ENCODE measurements at regions not wholly inside any gene's neighbourhood (a gene's known extent, or its start where the extent isn't known, plus 50 kb on each side); places are given as distances from the start of the nearest gene placed in this dataset.
A peak's percentile ranks its signal among the peaks of the same experiment; 100 is the strongest.

DNA sequence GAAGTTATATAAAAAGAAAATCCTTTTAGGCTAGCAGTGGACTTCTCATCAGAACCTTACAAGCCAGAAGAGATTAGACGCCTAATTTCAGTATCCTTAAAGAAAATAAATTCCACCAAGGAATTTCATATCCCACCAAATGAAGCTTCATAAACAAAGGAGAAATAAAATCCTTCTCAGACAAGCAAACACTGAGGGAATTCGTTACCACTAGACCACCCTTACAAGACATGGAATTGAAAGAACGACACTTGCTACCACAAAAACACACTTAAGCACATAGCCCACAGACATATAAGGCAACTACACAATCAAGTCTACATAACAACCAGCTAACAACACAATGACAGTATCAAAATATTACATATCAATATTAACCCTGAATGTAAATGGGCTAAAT is 299.2 kb downstream of the TOX3 start:
- H3K4me1 ChIP-seq (ENCODE audit: control insufficient read depth in 2 of 2, insufficient read depth in 1 of 2, low read depth in 1 of 2, low read length in 2 of 2) = peaks cover 0 to 2% of the 10 kb centered on the region in 2 donors
- H3K9me3 ChIP-seq (replicated peaks in 1 of 2; ENCODE audit: control insufficient read depth in 2 of 2, insufficient read depth in 1 of 2, low read depth in 1 of 2, low read length in 2 of 2) = peaks cover 4 to 12% of the 10 kb centered on the region in 2 donors
- DNase-seq (ENCODE audit: low spot score) = no peak
- H2BK15ac ChIP-seq (ENCODE audit: low read length) = no peak overlapping the region
- no peak overlapping the region for H3K4ac ChIP-seq (ENCODE audit: low read length)
- no CpG with 5 or more reads among the region's 3 CpGs for WGBS, 2 donors (ENCODE audit: extremely low coverage in 2 of 2, insufficient read length in 2 of 2, insufficient replicate concordance in 1 of 2)
- no peaks in the 10 kb centered on the region for H3K27me3 ChIP-seq (ENCODE audit: control insufficient read depth in 3 of 3, insufficient read depth in 3 of 3, low read depth in 1 of 3, low read length in 3 of 3)
- no peak overlapping the region for H3K23ac ChIP-seq (ENCODE audit: low read depth, low read length, poor library complexity)
- H4K91ac ChIP-seq (ENCODE audit: low read depth, low read length, poor library complexity) = no peak overlapping the region
- H3K36me3 ChIP-seq (replicated peaks in 1 of 2; ENCODE audit: control insufficient read depth in 2 of 2, insufficient read depth in 2 of 2, low read length in 2 of 2) = no peaks in the 10 kb centered on the region
- no peak overlapping the region for H3K18ac ChIP-seq (ENCODE audit: low read length)
- no peak overlapping the region for H2AFZ ChIP-seq (ENCODE audit: low read length)
- no peak overlapping the region for H3K27ac ChIP-seq (replicated peaks; ENCODE audit: low read length)
- H3K14ac ChIP-seq (ENCODE audit: low read length) = no peak overlapping the region
- no peak overlapping the region for H3K4me3 ChIP-seq (ENCODE audit: low read length in 2 of 2)
- H2BK120ac ChIP-seq (ENCODE audit: low read depth, low read length) = no peak overlapping the region
- H3K79me1 ChIP-seq (ENCODE audit: low read depth, low read length) = no peaks in the 10 kb centered on the region
- H2AK5ac ChIP-seq (ENCODE audit: low read depth, low read length) = no peak overlapping the region
- no peak overlapping the region for H4K8ac ChIP-seq (ENCODE audit: low read depth, low read length)
- H3K4me2 ChIP-seq (ENCODE audit: insufficient read depth, low read length, poor library complexity, severe bottlenecking) = no peak overlapping the region
- H3K9ac ChIP-seq (ENCODE audit: low read depth, low read length, poor library complexity) = no peak overlapping the region
- H2BK5ac ChIP-seq (ENCODE audit: low read length) = no peak overlapping the region
- H2BK12ac ChIP-seq (ENCODE audit: low read length) = no peak overlapping the region

DNA sequence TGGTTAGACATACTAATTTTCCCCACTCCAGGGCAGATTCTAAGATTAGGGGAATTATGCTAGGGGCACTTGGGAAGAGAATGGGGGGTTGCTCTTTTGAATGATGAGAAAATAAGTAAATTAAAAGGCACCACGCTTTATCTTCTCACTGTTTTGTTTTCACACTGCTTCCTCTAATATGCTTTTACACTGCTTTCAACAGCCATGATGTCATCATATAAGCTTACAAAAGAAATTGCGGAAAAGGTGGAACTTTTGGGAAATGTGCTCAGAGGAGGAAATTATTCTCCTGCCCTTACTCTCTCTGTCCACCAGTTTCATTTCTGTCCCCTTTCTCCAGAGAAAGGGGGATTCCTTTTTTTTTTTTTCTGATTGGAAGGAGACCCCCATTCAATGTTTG is 308.2 kb downstream of the TOX3 start:
- Histone ChIP-seq H3K79me1 (ENCODE audit: low read depth, low read length) (no peaks in the 10 kb centered on the region), H3K36me3 (replicated peaks in 1 of 2; ENCODE audit: control insufficient read depth in 2 of 2, insufficient read depth in 2 of 2, low read length in 2 of 2) (no peaks in the 10 kb centered on the region), H2AFZ (ENCODE audit: low read length) (peak overlapping the region; percentile 12), H3K23ac (ENCODE audit: low read depth, low read length, poor library complexity) (no peak overlapping the region), H4K8ac (ENCODE audit: low read depth, low read length) (no peak overlapping the region), H2AK5ac (ENCODE audit: low read depth, low read length) (no peak overlapping the region), H3K18ac (ENCODE audit: low read length) (no peak overlapping the region), H3K4me1 (ENCODE audit: control insufficient read depth in 2 of 2, insufficient read depth in 1 of 2, low read depth in 1 of 2, low read length in 2 of 2) (peaks cover 0 to 1% of the 10 kb centered on the region in 2 donors), H3K27me3 (ENCODE audit: control insufficient read depth in 3 of 3, insufficient read depth in 3 of 3, low read depth in 1 of 3, low read length in 3 of 3) (no peaks in the 10 kb centered on the region), H3K4me2 (ENCODE audit: insufficient read depth, low read length, poor library complexity, severe bottlenecking) (no peak overlapping the region), H3K4ac (ENCODE audit: low read length) (no peak overlapping the region), H3K14ac (ENCODE audit: low read length) (no peak overlapping the region), H3K9me3 (replicated peaks in 1 of 2; ENCODE audit: control insufficient read depth in 2 of 2, insufficient read depth in 1 of 2, low read depth in 1 of 2, low read length in 2 of 2) (peaks cover 0 to 3% of the 10 kb centered on the region in 2 donors), H3K27ac (replicated peaks; ENCODE audit: low read length) (no peak overlapping the region), H3K4me3 (ENCODE audit: low read length in 2 of 2) (no peak overlapping the region), H4K91ac (ENCODE audit: low read depth, low read length, poor library complexity) (no peak overlapping the region), H3K9ac (ENCODE audit: low read depth, low read length, poor library complexity) (no peak overlapping the region), H2BK12ac (ENCODE audit: low read length) (no peak overlapping the region), H2BK5ac (ENCODE audit: low read length) (no peak overlapping the region), H2BK15ac (ENCODE audit: low read length) (no peak overlapping the region), H2BK120ac (ENCODE audit: low read depth, low read length) (no peak overlapping the region)
- DNase-seq (ENCODE audit: low spot score) = no peak
- no CpG with 5 or more reads among the region's 2 CpGs for WGBS, 2 donors (ENCODE audit: extremely low coverage in 2 of 2, insufficient read length in 2 of 2, insufficient replicate concordance in 1 of 2)

DNA sequence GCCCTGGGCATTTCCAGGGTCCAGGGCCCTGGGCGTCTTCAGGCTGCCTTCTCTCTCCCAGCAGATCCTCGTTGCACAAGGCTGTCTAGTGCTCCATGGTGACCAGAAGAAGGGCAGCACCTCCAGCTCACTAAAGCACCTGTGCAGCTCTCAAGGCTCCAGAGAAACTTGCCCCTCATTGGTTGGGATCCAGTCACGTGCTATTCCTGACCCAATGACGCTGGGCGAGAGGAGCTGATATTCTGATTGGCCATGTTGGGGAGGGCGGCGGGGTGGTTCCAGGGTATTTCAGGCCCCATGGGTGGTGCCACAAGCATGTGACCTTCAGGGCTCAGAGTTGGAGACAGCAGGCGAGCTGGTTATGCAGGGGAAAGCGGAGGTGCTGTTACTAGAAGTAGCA is 309.1 kb downstream of the TOX3 start:
- Histone ChIP-seq H3K79me1 (ENCODE audit: low read depth, low read length) (no peaks in the 10 kb centered on the region), H3K36me3 (replicated peaks in 1 of 2; ENCODE audit: control insufficient read depth in 2 of 2, insufficient read depth in 2 of 2, low read length in 2 of 2) (no peaks in the 10 kb centered on the region), H3K9ac (ENCODE audit: low read depth, low read length, poor library complexity) (no peak overlapping the region), H2AFZ (ENCODE audit: low read length) (no peak overlapping the region), H4K91ac (ENCODE audit: low read depth, low read length, poor library complexity) (no peak overlapping the region), H3K14ac (ENCODE audit: low read length) (peak overlapping the region; percentile 21), H3K4ac (ENCODE audit: low read length) (no peak overlapping the region), H2BK15ac (ENCODE audit: low read length) (peak overlapping the region; percentile 2), H3K9me3 (replicated peaks in 1 of 2; ENCODE audit: control insufficient read depth in 2 of 2, insufficient read depth in 1 of 2, low read depth in 1 of 2, low read length in 2 of 2) (peaks cover 0 to 3% of the 10 kb centered on the region in 2 donors), H3K18ac (ENCODE audit: low read length) (peak overlapping the region; percentile 11), H3K27me3 (ENCODE audit: control insufficient read depth in 3 of 3, insufficient read depth in 3 of 3, low read depth in 1 of 3, low read length in 3 of 3) (no peaks in the 10 kb centered on the region), H2AK5ac (ENCODE audit: low read depth, low read length) (peak overlapping the region; percentile 42), H3K27ac (replicated peaks; ENCODE audit: low read length) (no peak overlapping the region), H2BK5ac (ENCODE audit: low read length) (no peak overlapping the region), H2BK12ac (ENCODE audit: low read length) (no peak overlapping the region), H3K23ac (ENCODE audit: low read depth, low read length, poor library complexity) (no peak overlapping the region), H3K4me1 (ENCODE audit: control insufficient read depth in 2 of 2, insufficient read depth in 1 of 2, low read depth in 1 of 2, low read length in 2 of 2) (peaks cover 0 to 3% of the 10 kb centered on the region in 2 donors), H2BK120ac (ENCODE audit: low read depth, low read length) (no peak overlapping the region), H3K4me2 (ENCODE audit: insufficient read depth, low read length, poor library complexity, severe bottlenecking) (no peak overlapping the region), H4K8ac (ENCODE audit: low read depth, low read length) (no peak overlapping the region), H3K4me3 (ENCODE audit: low read length in 2 of 2) (no peak overlapping the region)
- WGBS, 2 donors (ENCODE audit: extremely low coverage in 2 of 2, insufficient read length in 2 of 2, insufficient replicate concordance in 1 of 2) = no CpG with 5 or more reads among the region's 9 CpGs
- DNase-seq (ENCODE audit: low spot score) = no peak

GRCh38 chr16:52235186-52235585 is 311.8 kb downstream of the TOX3 start:
- Histone ChIP-seq H3K18ac (ENCODE audit: low read length) (no peak overlapping the region), H3K4me2 (ENCODE audit: insufficient read depth, low read length, poor library complexity, severe bottlenecking) (no peak overlapping the region), H3K27me3 (ENCODE audit: control insufficient read depth in 3 of 3, insufficient read depth in 3 of 3, low read depth in 1 of 3, low read length in 3 of 3) (no peaks in the 10 kb centered on the region), H3K36me3 (replicated peaks in 1 of 2; ENCODE audit: control insufficient read depth in 2 of 2, insufficient read depth in 2 of 2, low read length in 2 of 2) (no peaks in the 10 kb centered on the region), H4K91ac (ENCODE audit: low read depth, low read length, poor library complexity) (no peak overlapping the region), H3K23ac (ENCODE audit: low read depth, low read length, poor library complexity) (no peak overlapping the region), H2AK5ac (ENCODE audit: low read depth, low read length) (no peak overlapping the region), H3K9me3 (replicated peaks in 1 of 2; ENCODE audit: control insufficient read depth in 2 of 2, insufficient read depth in 1 of 2, low read depth in 1 of 2, low read length in 2 of 2) (peaks cover 0 to 1% of the 10 kb centered on the region in 2 donors), H3K14ac (ENCODE audit: low read length) (no peak overlapping the region), H3K79me1 (ENCODE audit: low read depth, low read length) (no peaks in the 10 kb centered on the region), H3K4ac (ENCODE audit: low read length) (no peak overlapping the region), H2BK120ac (ENCODE audit: low read depth, low read length) (no peak overlapping the region), H2AFZ (ENCODE audit: low read length) (no peak overlapping the region), H2BK12ac (ENCODE audit: low read length) (no peak overlapping the region), H3K4me1 (ENCODE audit: control insufficient read depth in 2 of 2, insufficient read depth in 1 of 2, low read depth in 1 of 2, low read length in 2 of 2) (peaks cover 0 to 4% of the 10 kb centered on the region in 2 donors), H2BK5ac (ENCODE audit: low read length) (no peak overlapping the region), H2BK15ac (ENCODE audit: low read length) (no peak overlapping the region), H3K9ac (ENCODE audit: low read depth, low read length, poor library complexity) (no peak overlapping the region), H3K27ac (replicated peaks; ENCODE audit: low read length) (no peak overlapping the region), H4K8ac (ENCODE audit: low read depth, low read length) (no peak overlapping the region), H3K4me3 (ENCODE audit: low read length in 2 of 2) (no peak overlapping the region)
- DNase-seq (ENCODE audit: low spot score) = no peak

All from neuronal stem cell (in vitro differentiated cells).